ENCODE measurements at regions not wholly inside any gene's neighbourhood (a gene's known extent, or its start where the extent isn't known, plus 50 kb on each side); places are given as distances from the start of the nearest gene placed in this dataset.
"Not testable (repeated sequence)": the region's sequence is repeated elsewhere in the genome, so short reads cannot be mapped to it uniquely, and the experiment has no call there.

- no peak for TF ChIP-seq EP300 (IDR thresholded peaks at IDR 0.05)
- no peaks in the 10 kb centered on the region for H3K36me3 ChIP-seq
- no peaks in the 10 kb centered on the region for H3K27me3 ChIP-seq
- H3K27ac ChIP-seq = no peak overlapping the region
- no peak overlapping the region for H3K4me3 ChIP-seq
- WGBS, 2 donors = 85 to 89% methylated on average over 2 of the region's 2 CpGs
- no peaks in the 10 kb centered on the region for H3K4me1 ChIP-seq
- peaks cover 0 to 3% (median 0%) of the 10 kb centered on the region in 4 donors for H3K9me3 ChIP-seq
- no peak for DNase-seq (ENCODE audit: low spot score in 2 of 2)
These were observed 64.6 kb upstream of the EPB41L4A start for GRCh38 chr5:112483704-112484103.

GRCh38 chr5:112485934-112486355, 66.9 kb upstream of the EPB41L4A start:
- no peak overlapping the region for H3K27ac ChIP-seq
- H3K4me3 ChIP-seq = no peak overlapping the region
- no peaks in the 10 kb centered on the region for H3K27me3 ChIP-seq
- 55 to 62% methylated on average over 2 of the region's 2 CpGs for WGBS, 2 donors
- H3K9me3 ChIP-seq = peaks cover 0 to 3% (median 0%) of the 10 kb centered on the region in 4 donors
- no peaks in the 10 kb centered on the region for H3K36me3 ChIP-seq
- no peaks in the 10 kb centered on the region for H3K4me1 ChIP-seq
- TF ChIP-seq EP300 (IDR thresholded peaks at IDR 0.05) = no peak
- no peak for TF ChIP-seq CTCF (IDR thresholded peaks at IDR 0.05)
- no peak for TF ChIP-seq POLR2A (IDR thresholded peaks at IDR 0.05)
- no peak for DNase-seq (ENCODE audit: low spot score in 2 of 2)

- H3K27me3 ChIP-seq = no peaks in the 10 kb centered on the region
- WGBS, 2 donors = 71 to 77% methylated on average over 5 of the region's 5 CpGs
- no peaks in the 10 kb centered on the region for H3K36me3 ChIP-seq
These were observed 72.2 kb upstream of the EPB41L4A start for GRCh38 chr5:112491257-112491656.

GRCh38 chr5:112492291-112492690, 73.2 kb upstream of the EPB41L4A start:
- no peaks in the 10 kb centered on the region for H3K36me3 ChIP-seq
- no peaks in the 10 kb centered on the region for H3K4me1 ChIP-seq
- H3K27ac ChIP-seq = no peak overlapping the region
- 18 to 25% methylated on average over 7 of the region's 7 CpGs for WGBS, 2 donors
- no peak for DNase-seq (ENCODE audit: low spot score in 2 of 2)
- no peak for TF ChIP-seq POLR2A (IDR thresholded peaks at IDR 0.05)
- no peak for TF ChIP-seq EP300 (IDR thresholded peaks at IDR 0.05)
- TF ChIP-seq CTCF (IDR thresholded peaks at IDR 0.05) = peak; percentile 12 to 46 (median 34)
- H3K4me3 ChIP-seq = no peak overlapping the region
- H3K9me3 ChIP-seq = no peaks in the 10 kb centered on the region
- no peaks in the 10 kb centered on the region for H3K27me3 ChIP-seq

More at GRCh38 chr5:112491257-112491656, 72.2 kb upstream of the EPB41L4A start:
- Histone ChIP-seq H3K27ac (no peak overlapping the region), H3K9me3 (no peaks in the 10 kb centered on the region), H3K4me1 (no peaks in the 10 kb centered on the region), H3K4me3 (no peak overlapping the region)
- TF ChIP-seq EP300 (IDR thresholded peaks at IDR 0.05) = no peak
- no peak for TF ChIP-seq POLR2A (IDR thresholded peaks at IDR 0.05)
- peak in 1 of 5 experiments; percentile 10 for TF ChIP-seq CTCF (IDR thresholded peaks at IDR 0.05)
- no peak for DNase-seq (ENCODE audit: low spot score in 2 of 2)

- DNase-seq (ENCODE audit: low spot score in 2 of 2); H3K9me3 ChIP-seq; H3K27ac ChIP-seq; H3K36me3 ChIP-seq; H3K27me3 ChIP-seq; H3K4me3 ChIP-seq; H3K4me1 ChIP-seq: not testable (repeated sequence)
- WGBS, 2 donors = 67 to 80% methylated on average over 4 to 8 of the region's 8 CpGs
These were observed 84.8 kb upstream of the EPB41L4A start for GRCh38 chr5:112503749-112504501.

- H3K27me3 ChIP-seq; H3K27ac ChIP-seq; H3K4me3 ChIP-seq; H3K36me3 ChIP-seq; DNase-seq (ENCODE audit: low spot score in 2 of 2); H3K4me1 ChIP-seq: not testable (repeated sequence)
- peaks cover 0 to 22% (median 0%) of the 10 kb centered on the region in 4 donors for H3K9me3 ChIP-seq
These were observed 90.0 kb upstream of the EPB41L4A start for GRCh38 chr5:112509097-112509496.

- Histone ChIP-seq H3K4me1 (no peaks in the 10 kb centered on the region), H3K4me3 (no peak overlapping the region)
These were observed 92.8 kb upstream of the EPB41L4A start for GRCh38 chr5:112511920-112512319.

More at GRCh38 chr5:112511920-112512319, 92.8 kb upstream of the EPB41L4A start:
- no peaks in the 10 kb centered on the region for H3K27me3 ChIP-seq
- no peak for DNase-seq (ENCODE audit: low spot score in 2 of 2)
- H3K27ac ChIP-seq = no peak overlapping the region
- H3K9me3 ChIP-seq = peaks cover 0 to 18% (median 0%) of the 10 kb centered on the region in 4 donors
- no peaks in the 10 kb centered on the region for H3K36me3 ChIP-seq
- TF ChIP-seq POLR2A (IDR thresholded peaks at IDR 0.05) (no peak), CTCF (IDR thresholded peaks at IDR 0.05) (no peak), EP300 (IDR thresholded peaks at IDR 0.05) (no peak)

All from tibial nerve (tissue), 4 donors.